WTC11 (cell line): ENCODE measurements at regions not wholly inside any gene's neighbourhood (a gene's known extent, or its start where the extent isn't known, plus 50 kb on each side); places are given as distances from the start of the nearest gene placed in this dataset.

Experiments used
- ATAC-seq: fragments of 200-7000 bp; cut with Tn5 transposase; 2 replicates; pipeline ENCODE4 v1.10.0; 2021; ENCODE audit warnings: mild to moderate bottlenecking, moderate library complexity
- CTCF ChIA-PET: fragments of 300-600 bp; sonication (Branson Sonifier 250); formaldehyde crosslinking; loops from one replicate; lab custom pipeline; 2021; ENCODE audit warnings: antibody characterized with exemption; lab: Charles Lee
- POLR2A ChIA-PET: fragments of 350-600 bp; sonication (Branson Sonifier 250); formaldehyde crosslinking; loops from one replicate; lab custom pipeline; 2021; ENCODE audit warnings: antibody characterized with exemption; lab: Charles Lee
- DNase-seq: peaks from one replicate; pipeline ENCODE4 v3.0.0; 2021; ENCODE audit warnings: low spot score
- H3K27ac Mint-ChIP-seq: 2 replicates; pipeline ENCODE4 v1.8.0; 2021; ENCODE audit warnings: mixed read lengths
- H3K27me3 Mint-ChIP-seq: 2 replicates; pipeline ENCODE4 v1.8.0; 2021; ENCODE audit warnings: low read depth, mild to moderate bottlenecking, moderate library complexity, mixed read lengths
- H3K36me3 Mint-ChIP-seq: 2 replicates; pipeline ENCODE4 v1.8.0; 2021; ENCODE audit warnings: mixed read lengths
- H3K4me1 Mint-ChIP-seq: 2 replicates; pipeline ENCODE4 v1.8.0; 2022; ENCODE audit warnings: mixed read lengths
- H3K4me3 Mint-ChIP-seq: 2 replicates; pipeline ENCODE4 v1.8.0; 2021; ENCODE audit warnings: mild to moderate bottlenecking, moderate library complexity, mixed read lengths
- H3K9me3 Mint-ChIP-seq: 2 replicates; pipeline ENCODE4 v1.8.0; 2021; ENCODE audit warnings: mixed read lengths
- FOXP1 ChIP-seq: sonication (generic); formaldehyde crosslinking; IDR thresholded peaks from 2 replicates; pipeline ENCODE4 v1.8.0; 2022; ENCODE audit warnings: missing genetic modification reagents, mild to moderate bottlenecking, moderate library complexity, borderline replicate concordance
- GRHL2 ChIP-seq: fragments of 250-450 bp; sonication (Bioruptor Pico); IDR thresholded peaks from 2 replicates; pipeline ENCODE4 v1.8.0; 2022; ENCODE audit warnings: mild to moderate bottlenecking, moderate library complexity; ENCODE audit not compliant: insufficient replicate concordance, severe bottlenecking
- JAZF1 ChIP-seq: fragments of 250-450 bp; sonication (Bioruptor Pico); IDR thresholded peaks from 2 replicates; pipeline ENCODE4 v1.9.0; 2021; ENCODE audit warnings: moderate library complexity, mild to moderate bottlenecking, inconsistent platforms
- NFATC4 ChIP-seq: fragments of 250-450 bp; sonication (Bioruptor Pico); IDR thresholded peaks from 2 replicates; pipeline ENCODE4 v1.9.0; 2021; ENCODE audit warnings: mild to moderate bottlenecking
- NFE2L1 ChIP-seq: sonication (generic); formaldehyde crosslinking; IDR thresholded peaks from 2 replicates; pipeline ENCODE4 v1.8.1; 2023; ENCODE audit warnings: missing genetic modification reagents
- NR3C1 ChIP-seq: sonication (generic); formaldehyde crosslinking; conservative IDR thresholded peaks from 2 replicates; pipeline ENCODE4 v1.8.1; 2023; ENCODE audit warnings: low read depth, mild to moderate bottlenecking, missing genetic modification reagents
- ZBTB21 ChIP-seq: sonication (generic); formaldehyde crosslinking; IDR thresholded peaks from 2 replicates; pipeline ENCODE4 v1.8.1; 2023; ENCODE audit warnings: mild to moderate bottlenecking, missing genetic modification reagents, borderline replicate concordance
- ZNF121 ChIP-seq: sonication (generic); formaldehyde crosslinking; IDR thresholded peaks from 2 replicates; pipeline ENCODE4 v1.8.0; 2023; ENCODE audit warnings: missing genetic modification reagents
- ZNF396 ChIP-seq: fragments of 250-450 bp; sonication (Bioruptor Pico); IDR thresholded peaks from 2 replicates; pipeline ENCODE4 v1.8.0; 2021; ENCODE audit warnings: mild to moderate bottlenecking, moderate library complexity, borderline replicate concordance
- ZNF423 ChIP-seq: fragments of 250-450 bp; sonication (Bioruptor Pico); IDR thresholded peaks from 2 replicates; pipeline ENCODE4 v2.1.2; 2022; ENCODE audit warnings: mild to moderate bottlenecking, moderate library complexity
- TF ChIP-seq, protein P1 (sequence below): sonication (generic); formaldehyde crosslinking; IDR thresholded peaks from 2 replicates; pipeline ENCODE4 v1.8.1; 2023; ENCODE audit warnings: mild to moderate bottlenecking, missing genetic modification reagents
- TF ChIP-seq, protein P2 (sequence below): fragments of 250-450 bp; sonication (Bioruptor Pico); IDR thresholded peaks from 2 replicates; pipeline ENCODE4 v1.8.0; 2021; ENCODE audit warnings: mild to moderate bottlenecking
- TF ChIP-seq, protein P3 (sequence below): sonication (generic); formaldehyde crosslinking; IDR thresholded peaks from 2 replicates; pipeline ENCODE4 v1.8.1; 2023; ENCODE audit warnings: mild to moderate bottlenecking, missing genetic modification reagents, borderline replicate concordance
- TF ChIP-seq, protein P4 (sequence below): fragments of 250-450 bp; sonication (Bioruptor Pico); IDR thresholded peaks from 2 replicates; pipeline ENCODE4 v1.9.0; 2021; ENCODE audit warnings: mild to moderate bottlenecking
- TF ChIP-seq, protein P5 (sequence below): fragments of 200-600 bp; IDR thresholded peaks from 2 replicates; pipeline ENCODE4 v1.8.0; 2022; ENCODE audit warnings: antibody characterized with exemption
- TF ChIP-seq, protein P6 (sequence below): sonication (generic); formaldehyde crosslinking; IDR thresholded peaks from 2 replicates; pipeline ENCODE4 v1.8.0; 2022; ENCODE audit warnings: missing genetic modification reagents
- TF ChIP-seq, protein P7 (sequence below): sonication (generic); formaldehyde crosslinking; IDR thresholded peaks from 2 replicates; pipeline ENCODE4 v1.8.1; 2023; ENCODE audit warnings: mild to moderate bottlenecking, missing genetic modification reagents, moderate library complexity

DNA sequence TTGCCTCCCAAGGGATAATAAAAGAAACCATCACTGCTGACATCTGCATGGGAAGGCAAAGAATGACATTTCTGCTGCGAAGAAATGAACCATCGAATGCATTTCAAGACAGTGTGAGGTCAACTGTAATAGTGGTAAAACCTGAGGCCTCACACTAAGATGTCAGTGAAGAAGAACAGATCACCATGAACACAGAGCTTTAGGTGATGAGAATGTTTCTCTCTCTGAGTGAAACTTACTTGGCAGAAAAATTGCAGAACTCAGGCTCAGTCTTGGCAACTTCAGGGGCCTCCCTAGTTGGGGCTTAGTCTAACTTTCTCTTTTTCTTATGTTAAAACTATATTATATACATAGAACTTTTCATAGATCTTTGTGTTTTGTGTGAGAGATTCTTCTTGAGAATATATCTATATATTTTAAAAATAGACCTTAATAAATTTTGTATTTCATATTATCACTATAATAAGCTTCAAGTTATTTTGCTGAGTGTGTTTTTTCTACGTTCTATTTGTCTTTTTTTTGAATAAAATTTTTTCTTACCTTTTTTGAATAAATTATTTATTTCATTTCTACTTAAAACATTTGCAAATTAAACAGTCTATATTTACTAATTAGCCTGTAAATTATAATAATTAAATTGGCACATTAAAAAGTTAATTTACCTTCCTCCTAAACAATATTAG is 427.5 kb upstream of the TRIB2 start:
- TF ChIP-seq, protein P1, sequence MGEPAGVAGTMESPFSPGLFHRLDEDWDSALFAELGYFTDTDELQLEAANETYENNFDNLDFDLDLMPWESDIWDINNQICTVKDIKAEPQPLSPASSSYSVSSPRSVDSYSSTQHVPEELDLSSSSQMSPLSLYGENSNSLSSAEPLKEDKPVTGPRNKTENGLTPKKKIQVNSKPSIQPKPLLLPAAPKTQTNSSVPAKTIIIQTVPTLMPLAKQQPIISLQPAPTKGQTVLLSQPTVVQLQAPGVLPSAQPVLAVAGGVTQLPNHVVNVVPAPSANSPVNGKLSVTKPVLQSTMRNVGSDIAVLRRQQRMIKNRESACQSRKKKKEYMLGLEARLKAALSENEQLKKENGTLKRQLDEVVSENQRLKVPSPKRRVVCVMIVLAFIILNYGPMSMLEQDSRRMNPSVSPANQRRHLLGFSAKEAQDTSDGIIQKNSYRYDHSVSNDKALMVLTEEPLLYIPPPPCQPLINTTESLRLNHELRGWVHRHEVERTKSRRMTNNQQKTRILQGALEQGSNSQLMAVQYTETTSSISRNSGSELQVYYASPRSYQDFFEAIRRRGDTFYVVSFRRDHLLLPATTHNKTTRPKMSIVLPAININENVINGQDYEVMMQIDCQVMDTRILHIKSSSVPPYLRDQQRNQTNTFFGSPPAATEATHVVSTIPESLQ (CRISPR knock-in tag): no peak
- TF ChIP-seq, all 79 proteins: peak for 0
- H3K4me3 Mint-ChIP-seq: no peak overlapping the region
- no peaks in the 10 kb centered on the region for H3K27me3 Mint-ChIP-seq
- DNase-seq (no peak), ATAC-seq (no peak)
- H3K36me3 Mint-ChIP-seq: peaks cover 16% of the 10 kb centered on the region
- ChIA-PET POLR2A (no interaction called here), CTCF (no interaction called here)
- H3K4me1 Mint-ChIP-seq: peaks cover 23% of the 10 kb centered on the region
- peaks cover 19% of the 10 kb centered on the region for H3K9me3 Mint-ChIP-seq
- H3K27ac Mint-ChIP-seq: no peak overlapping the region

DNA sequence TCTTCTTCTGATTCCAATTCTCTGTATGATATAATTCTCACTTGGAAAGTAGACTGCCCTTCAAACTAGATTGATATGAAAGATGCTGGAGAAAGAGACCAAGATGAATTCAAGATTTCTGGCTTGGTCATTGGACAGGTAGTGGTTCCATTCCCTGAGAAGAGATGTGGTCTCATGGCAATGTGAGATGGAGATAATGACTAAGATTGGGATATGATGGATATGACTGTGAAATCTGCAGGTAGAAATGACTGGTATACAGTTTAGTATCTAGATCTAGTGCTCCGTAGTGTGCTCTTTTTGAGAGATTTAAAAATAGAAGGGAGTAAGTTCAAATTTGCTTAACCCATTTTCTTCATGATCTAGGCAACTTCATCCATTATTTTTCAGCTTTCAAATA is 425.4 kb upstream of the TRIB2 start:
- peaks cover 3% of the 10 kb centered on the region; the same call in 1 of the 2 replicates for H3K9me3 Mint-ChIP-seq
- H3K4me1 Mint-ChIP-seq: peaks cover 17% of the 10 kb centered on the region
- ChIA-PET POLR2A (no interaction called here), CTCF (no interaction called here)
- DNase-seq: no peak
- H3K27me3 Mint-ChIP-seq: no peaks in the 10 kb centered on the region
- H3K4me3 Mint-ChIP-seq: no peak overlapping the region
- no peaks in the 10 kb centered on the region for H3K36me3 Mint-ChIP-seq
- H3K27ac Mint-ChIP-seq: no peak overlapping the region
- no peak for ATAC-seq
- TF ChIP-seq GRHL2 (CRISPR knock-in tag) (no peak), JAZF1 (CRISPR knock-in tag) (no peak), FOXP1 (CRISPR knock-in tag) (no peak), NR3C1 (CRISPR knock-in tag) (no peak), ZBTB21 (CRISPR knock-in tag) (no peak), ZNF121 (no peak), NFE2L1 (CRISPR knock-in tag) (no peak), ZNF423 (CRISPR knock-in tag) (no peak), NFATC4 (no peak), ZNF396 (CRISPR knock-in tag) (no peak)
- TF ChIP-seq, protein P2, sequence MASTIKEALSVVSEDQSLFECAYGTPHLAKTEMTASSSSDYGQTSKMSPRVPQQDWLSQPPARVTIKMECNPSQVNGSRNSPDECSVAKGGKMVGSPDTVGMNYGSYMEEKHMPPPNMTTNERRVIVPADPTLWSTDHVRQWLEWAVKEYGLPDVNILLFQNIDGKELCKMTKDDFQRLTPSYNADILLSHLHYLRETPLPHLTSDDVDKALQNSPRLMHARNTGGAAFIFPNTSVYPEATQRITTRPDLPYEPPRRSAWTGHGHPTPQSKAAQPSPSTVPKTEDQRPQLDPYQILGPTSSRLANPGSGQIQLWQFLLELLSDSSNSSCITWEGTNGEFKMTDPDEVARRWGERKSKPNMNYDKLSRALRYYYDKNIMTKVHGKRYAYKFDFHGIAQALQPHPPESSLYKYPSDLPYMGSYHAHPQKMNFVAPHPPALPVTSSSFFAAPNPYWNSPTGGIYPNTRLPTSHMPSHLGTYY (CRISPR knock-in tag): no peak
- TF ChIP-seq, protein P3, sequence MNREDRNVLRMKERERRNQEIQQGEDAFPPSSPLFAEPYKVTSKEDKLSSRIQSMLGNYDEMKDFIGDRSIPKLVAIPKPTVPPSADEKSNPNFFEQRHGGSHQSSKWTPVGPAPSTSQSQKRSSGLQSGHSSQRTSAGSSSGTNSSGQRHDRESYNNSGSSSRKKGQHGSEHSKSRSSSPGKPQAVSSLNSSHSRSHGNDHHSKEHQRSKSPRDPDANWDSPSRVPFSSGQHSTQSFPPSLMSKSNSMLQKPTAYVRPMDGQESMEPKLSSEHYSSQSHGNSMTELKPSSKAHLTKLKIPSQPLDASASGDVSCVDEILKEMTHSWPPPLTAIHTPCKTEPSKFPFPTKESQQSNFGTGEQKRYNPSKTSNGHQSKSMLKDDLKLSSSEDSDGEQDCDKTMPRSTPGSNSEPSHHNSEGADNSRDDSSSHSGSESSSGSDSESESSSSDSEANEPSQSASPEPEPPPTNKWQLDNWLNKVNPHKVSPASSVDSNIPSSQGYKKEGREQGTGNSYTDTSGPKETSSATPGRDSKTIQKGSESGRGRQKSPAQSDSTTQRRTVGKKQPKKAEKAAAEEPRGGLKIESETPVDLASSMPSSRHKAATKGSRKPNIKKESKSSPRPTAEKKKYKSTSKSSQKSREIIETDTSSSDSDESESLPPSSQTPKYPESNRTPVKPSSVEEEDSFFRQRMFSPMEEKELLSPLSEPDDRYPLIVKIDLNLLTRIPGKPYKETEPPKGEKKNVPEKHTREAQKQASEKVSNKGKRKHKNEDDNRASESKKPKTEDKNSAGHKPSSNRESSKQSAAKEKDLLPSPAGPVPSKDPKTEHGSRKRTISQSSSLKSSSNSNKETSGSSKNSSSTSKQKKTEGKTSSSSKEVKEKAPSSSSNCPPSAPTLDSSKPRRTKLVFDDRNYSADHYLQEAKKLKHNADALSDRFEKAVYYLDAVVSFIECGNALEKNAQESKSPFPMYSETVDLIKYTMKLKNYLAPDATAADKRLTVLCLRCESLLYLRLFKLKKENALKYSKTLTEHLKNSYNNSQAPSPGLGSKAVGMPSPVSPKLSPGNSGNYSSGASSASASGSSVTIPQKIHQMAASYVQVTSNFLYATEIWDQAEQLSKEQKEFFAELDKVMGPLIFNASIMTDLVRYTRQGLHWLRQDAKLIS (CRISPR knock-in tag): no peak
- TF ChIP-seq, protein P4, sequence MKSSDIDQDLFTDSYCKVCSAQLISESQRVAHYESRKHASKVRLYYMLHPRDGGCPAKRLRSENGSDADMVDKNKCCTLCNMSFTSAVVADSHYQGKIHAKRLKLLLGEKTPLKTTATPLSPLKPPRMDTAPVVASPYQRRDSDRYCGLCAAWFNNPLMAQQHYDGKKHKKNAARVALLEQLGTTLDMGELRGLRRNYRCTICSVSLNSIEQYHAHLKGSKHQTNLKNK: no peak
- TF ChIP-seq, protein P5, sequence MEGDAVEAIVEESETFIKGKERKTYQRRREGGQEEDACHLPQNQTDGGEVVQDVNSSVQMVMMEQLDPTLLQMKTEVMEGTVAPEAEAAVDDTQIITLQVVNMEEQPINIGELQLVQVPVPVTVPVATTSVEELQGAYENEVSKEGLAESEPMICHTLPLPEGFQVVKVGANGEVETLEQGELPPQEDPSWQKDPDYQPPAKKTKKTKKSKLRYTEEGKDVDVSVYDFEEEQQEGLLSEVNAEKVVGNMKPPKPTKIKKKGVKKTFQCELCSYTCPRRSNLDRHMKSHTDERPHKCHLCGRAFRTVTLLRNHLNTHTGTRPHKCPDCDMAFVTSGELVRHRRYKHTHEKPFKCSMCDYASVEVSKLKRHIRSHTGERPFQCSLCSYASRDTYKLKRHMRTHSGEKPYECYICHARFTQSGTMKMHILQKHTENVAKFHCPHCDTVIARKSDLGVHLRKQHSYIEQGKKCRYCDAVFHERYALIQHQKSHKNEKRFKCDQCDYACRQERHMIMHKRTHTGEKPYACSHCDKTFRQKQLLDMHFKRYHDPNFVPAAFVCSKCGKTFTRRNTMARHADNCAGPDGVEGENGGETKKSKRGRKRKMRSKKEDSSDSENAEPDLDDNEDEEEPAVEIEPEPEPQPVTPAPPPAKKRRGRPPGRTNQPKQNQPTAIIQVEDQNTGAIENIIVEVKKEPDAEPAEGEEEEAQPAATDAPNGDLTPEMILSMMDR: no peak
- TF ChIP-seq, protein P6, sequence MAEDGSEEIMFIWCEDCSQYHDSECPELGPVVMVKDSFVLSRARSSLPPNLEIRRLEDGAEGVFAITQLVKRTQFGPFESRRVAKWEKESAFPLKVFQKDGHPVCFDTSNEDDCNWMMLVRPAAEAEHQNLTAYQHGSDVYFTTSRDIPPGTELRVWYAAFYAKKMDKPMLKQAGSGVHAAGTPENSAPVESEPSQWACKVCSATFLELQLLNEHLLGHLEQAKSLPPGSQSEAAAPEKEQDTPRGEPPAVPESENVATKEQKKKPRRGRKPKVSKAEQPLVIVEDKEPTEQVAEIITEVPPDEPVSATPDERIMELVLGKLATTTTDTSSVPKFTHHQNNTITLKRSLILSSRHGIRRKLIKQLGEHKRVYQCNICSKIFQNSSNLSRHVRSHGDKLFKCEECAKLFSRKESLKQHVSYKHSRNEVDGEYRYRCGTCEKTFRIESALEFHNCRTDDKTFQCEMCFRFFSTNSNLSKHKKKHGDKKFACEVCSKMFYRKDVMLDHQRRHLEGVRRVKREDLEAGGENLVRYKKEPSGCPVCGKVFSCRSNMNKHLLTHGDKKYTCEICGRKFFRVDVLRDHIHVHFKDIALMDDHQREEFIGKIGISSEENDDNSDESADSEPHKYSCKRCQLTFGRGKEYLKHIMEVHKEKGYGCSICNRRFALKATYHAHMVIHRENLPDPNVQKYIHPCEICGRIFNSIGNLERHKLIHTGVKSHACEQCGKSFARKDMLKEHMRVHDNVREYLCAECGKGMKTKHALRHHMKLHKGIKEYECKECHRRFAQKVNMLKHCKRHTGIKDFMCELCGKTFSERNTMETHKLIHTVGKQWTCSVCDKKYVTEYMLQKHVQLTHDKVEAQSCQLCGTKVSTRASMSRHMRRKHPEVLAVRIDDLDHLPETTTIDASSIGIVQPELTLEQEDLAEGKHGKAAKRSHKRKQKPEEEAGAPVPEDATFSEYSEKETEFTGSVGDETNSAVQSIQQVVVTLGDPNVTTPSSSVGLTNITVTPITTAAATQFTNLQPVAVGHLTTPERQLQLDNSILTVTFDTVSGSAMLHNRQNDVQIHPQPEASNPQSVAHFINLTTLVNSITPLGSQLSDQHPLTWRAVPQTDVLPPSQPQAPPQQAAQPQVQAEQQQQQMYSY: no peak
- TF ChIP-seq, protein P7, sequence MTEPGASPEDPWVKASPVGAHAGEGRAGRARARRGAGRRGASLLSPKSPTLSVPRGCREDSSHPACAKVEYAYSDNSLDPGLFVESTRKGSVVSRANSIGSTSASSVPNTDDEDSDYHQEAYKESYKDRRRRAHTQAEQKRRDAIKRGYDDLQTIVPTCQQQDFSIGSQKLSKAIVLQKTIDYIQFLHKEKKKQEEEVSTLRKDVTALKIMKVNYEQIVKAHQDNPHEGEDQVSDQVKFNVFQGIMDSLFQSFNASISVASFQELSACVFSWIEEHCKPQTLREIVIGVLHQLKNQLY (CRISPR knock-in tag): no peak
